ENCODE measurements at regions not wholly inside any gene's neighbourhood (a gene's known extent, or its start where the extent isn't known, plus 50 kb on each side); places are given as distances from the start of the nearest gene placed in this dataset.

DNA sequence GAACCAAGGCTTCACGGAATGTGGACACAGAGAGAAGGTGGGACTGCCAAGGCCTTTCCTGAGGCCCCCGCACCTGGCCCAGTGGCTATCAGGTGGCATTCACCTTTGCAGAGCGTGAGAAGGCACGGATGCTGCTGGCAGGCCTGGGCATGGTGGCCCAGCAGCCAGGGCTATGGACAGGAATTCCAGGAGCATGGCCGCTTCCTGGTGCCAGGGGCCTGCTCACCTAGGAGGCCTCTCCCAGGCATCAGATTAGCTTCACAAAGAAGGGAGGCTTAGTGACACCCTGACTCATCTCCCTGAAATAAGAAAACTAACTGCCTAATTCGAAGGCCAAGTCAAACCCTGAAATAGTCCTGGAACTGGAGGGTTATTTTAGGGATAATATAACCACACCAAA lies 155.8 kb downstream of the TEX29 start:
- DNase-seq (ENCODE audit: low read depth) = no peak

DNA sequence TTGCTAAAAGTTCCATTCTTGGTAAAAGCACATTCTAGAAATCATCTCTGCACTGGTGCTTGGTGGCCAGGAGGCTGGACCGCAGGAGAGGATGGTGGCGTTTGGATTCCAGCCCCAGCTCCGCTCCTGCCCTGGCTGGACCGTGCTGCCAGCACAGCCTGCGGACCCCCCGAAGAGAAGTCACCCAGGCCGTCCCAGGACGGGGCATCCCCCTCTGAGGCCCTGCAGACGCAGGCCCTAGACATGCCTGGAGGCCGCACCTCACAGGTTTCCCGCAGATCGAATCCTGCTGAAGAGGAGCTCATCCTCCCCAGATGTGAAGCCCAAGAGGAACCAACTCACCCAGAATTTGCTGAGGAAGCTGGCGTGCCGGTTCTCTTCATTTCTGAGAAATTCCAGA lies 159.0 kb downstream of the TEX29 start:
- DNase-seq (ENCODE audit: low read depth) = no peak

GRCh38 chr13:111480503-111480902 lies 160.1 kb downstream of the TEX29 start:
- no peak for DNase-seq (ENCODE audit: low read depth)

GRCh38 chr13:111480976-111481375 lies 160.5 kb downstream of the TEX29 start:
- no peak for DNase-seq (ENCODE audit: low read depth)

DNA sequence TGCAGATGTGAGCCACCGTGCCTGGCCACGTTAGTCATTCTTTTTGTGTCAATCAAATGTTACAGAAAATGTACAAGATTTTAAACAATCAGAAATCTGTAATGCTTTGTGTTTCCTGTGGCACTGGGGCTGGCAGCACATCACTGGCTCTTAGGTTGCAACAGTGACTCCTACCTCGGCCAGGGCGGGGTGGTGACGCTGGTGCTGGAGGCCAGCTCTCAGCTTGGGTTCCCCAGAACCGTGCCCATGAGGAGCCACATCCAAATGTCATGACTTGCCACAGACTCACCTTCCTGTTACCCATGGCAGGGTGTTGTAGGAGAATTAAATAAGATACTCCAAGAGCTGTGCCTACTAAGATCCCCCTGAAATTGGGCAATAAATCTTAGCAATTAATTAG lies 161.7 kb downstream of the TEX29 start:
- DNase-seq (ENCODE audit: low read depth) = no peak

GRCh38 chr13:111482806-111483620 lies 162.6 kb downstream of the TEX29 start:
- no peak for DNase-seq (ENCODE audit: low read depth)

DNA sequence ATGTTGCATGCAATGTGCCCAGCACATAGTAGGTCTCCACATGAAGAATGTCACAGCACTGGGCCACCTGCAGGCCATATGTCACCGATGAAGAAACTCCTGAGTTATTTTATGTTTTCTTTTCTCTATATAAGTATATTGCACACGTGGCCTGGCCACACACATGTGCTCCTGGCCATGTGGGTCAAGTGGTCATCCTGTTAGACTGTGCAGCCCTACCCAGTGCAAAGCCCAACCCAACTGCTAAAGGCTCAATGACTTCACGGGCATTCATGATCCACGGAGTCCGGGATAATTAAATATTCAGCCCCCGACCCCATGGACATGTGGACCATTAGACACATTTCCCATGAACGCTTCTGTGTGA lies 163.2 kb downstream of the TEX29 start:
- DNase-seq (ENCODE audit: low read depth) = no peak

DNA sequence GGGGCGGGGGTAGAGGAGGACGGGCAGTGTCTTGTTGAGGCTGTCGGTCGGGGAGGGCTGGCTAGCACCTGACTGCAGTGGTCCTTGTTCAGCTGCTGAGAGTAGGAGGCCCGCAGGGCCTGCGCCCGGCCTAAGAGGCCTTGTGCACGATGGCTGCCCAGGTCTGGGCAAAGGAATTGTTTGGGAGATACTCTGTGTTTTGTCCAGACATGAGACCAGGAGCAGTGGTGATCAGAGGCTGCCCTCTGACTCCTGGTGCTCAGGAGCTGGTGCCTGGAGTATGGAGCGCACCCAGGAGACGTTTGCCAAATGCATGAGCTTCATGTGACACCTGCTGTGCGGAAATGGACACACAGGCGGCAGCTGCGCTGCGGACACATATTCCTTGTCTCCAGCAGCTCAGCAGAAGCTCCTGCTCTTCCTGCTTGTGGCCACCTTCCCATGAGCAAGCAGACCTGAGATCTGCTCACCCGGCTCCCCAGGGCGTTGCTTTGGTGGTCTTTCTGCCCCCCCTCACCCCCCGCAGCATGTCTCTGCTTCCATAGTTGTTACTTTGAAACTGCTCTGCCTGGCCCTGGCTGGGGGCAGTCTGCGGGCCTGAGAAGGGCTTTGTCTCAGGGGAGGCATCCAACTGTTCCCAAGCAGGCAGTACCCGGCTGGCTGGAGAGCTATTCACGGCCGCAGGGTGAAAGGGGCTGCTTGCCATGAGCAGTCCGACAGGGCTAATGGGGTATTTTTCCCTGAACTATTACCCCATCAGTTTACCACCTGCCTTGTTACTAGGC lies 163.9 kb downstream of the TEX29 start:
- DNase-seq (ENCODE audit: low read depth) = no peak

GRCh38 chr13:111484959-111485358 lies 164.5 kb downstream of the TEX29 start:
- no peak for DNase-seq (ENCODE audit: low read depth)

DNA sequence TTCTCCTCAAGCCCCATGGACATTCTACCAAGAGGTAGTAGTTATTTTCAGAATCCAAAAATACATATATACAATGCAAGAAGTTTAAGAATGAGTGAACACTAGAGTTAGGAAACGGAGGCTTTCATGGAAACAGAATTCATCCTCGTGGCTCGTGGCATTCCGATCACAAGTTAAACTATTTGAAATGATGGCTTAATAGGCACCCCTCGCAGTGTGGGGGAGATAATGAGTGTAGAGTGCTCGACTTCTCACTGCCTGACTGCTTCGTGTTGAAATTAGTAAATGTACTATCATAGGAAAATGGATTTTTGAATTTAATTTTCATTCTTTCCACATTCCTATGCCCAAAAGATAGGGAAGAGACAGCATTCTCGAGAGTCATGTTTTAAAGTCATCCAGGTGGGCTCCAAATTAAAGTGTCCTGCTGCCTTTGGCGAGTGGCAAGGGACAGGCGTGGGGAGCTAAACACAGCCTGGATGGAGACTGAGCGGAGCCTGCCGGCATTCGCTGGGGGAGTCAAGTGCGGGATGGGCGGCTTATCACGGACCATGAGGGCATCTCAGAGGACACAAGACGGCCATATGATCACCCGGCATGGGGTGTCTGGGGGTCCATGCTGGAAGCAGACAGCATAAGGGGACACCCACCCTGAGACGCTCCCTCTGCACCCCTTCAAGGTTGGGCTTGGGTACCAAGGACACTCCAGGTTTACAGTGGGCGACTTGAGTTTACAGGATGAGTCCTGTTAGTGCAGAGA lies 165.2 kb downstream of the TEX29 start:
- no peak for DNase-seq (ENCODE audit: low read depth)

- no peak for DNase-seq (ENCODE audit: low read depth)
These were observed 165.9 kb downstream of the TEX29 start for GRCh38 chr13:111486331-111486730.

GRCh38 chr13:111486801-111487200 lies 166.4 kb downstream of the TEX29 start:
- DNase-seq (ENCODE audit: low read depth) = no peak

DNA sequence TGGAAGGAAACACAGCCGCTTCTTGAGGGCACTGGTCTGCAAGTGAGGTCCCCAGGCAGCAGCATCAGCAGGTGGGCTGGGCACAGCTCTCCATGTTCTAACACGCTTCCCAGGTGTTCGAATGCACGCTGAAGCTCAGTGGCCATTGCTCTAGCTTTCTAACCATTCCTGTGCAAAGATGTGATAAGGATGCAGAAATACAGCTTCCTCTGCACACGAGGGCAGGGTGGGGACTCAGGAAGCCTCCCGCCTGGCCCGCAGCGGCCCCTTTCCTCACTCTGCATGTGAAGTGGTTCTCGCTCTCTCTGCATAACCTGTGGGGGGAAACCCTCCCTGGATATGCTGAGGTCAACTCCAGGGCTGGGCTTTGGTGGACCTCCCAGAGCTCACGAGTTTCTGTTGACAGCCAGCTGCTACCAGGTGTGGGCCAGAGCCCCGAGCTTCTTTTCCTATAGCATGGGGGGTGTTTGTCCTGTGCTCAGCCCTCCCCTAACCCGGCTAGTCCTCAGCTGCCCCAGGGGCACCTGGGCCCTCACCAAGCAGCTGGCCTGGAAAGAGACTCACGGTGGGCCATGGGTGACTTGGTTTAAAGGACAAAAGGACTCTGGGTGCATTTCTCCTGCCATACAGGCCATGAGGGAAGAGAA lies 168.2 kb downstream of the TEX29 start:
- no peak for DNase-seq (ENCODE audit: low read depth)

- DNase-seq (ENCODE audit: low read depth) = no peak
These were observed 168.9 kb downstream of the TEX29 start for GRCh38 chr13:111489301-111489700.

GRCh38 chr13:111490611-111491010 lies 170.2 kb downstream of the TEX29 start:
- no peak for DNase-seq (ENCODE audit: low read depth)

- no peak for DNase-seq (ENCODE audit: low read depth)
These were observed 170.6 kb downstream of the TEX29 start for GRCh38 chr13:111491021-111491420.

DNA sequence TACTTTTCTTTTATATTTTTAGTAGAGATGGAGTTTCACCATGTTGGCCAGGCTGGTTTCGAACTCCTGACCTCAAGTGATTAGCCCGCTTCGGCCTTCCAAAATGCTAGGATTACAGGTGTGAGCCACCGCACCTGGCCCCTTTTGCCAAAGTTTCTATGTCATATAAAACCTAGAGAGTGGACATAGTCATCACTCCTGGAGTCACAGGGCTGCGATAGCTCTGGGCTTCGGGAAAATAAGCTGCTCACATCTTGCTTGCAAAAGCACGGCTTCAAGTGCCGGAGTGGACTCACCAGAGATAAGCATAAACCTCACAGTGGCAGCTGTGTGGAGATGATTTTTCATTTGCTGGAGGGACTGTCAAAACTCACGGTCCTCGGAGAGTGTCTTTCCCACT lies 171.2 kb downstream of the TEX29 start:
- no peak for DNase-seq (ENCODE audit: low read depth)

DNA sequence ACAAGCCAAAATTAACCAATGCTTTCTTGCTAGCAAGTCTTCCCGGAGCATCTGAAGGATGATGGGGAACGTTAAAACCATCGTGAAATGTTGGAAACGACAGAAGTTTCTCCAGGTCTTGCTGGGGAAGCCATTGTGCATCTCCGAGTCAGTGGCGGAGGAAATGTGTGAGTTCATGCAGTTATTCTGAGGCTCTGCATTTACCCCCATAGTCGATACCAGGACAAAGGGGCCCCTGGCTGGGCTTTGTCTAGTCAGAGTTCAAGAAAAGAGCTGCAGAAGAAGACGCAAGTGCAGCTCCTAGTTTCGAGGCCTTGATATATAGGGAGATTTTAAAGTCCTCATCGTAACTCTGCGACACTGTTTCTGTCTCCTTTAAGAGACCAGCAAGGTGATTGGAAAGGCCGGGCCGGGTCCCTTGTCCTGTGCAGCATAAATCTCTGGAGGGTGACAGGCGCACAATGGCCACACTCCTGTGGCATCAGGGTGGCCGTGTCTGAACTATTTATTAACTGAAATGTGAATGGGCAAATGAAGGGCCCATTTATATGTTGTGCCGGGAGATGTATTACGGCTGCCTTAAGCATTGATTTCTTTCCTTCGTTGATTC lies 172.0 kb downstream of the TEX29 start:
- no peak for DNase-seq (ENCODE audit: low read depth)

DNA sequence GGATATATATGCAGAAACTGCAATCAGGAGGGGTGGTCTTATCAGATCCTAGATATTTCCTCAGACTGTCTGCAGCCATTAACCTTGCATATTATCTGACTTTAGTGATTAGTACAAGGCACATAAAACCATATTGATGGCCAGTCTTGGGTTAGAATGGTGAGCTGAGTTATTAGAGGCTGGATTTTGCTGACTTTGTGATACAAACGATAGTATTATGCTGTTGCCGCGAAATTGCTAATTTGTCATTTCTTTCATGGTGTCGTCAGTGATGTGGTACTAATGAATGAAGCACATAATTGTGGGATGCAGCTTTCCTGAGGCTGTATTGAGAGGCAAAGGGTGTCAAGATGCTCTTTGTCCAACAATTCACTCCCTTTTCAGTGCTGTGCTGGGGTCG lies 172.5 kb downstream of the TEX29 start:
- no peak for DNase-seq (ENCODE audit: low read depth)

DNA sequence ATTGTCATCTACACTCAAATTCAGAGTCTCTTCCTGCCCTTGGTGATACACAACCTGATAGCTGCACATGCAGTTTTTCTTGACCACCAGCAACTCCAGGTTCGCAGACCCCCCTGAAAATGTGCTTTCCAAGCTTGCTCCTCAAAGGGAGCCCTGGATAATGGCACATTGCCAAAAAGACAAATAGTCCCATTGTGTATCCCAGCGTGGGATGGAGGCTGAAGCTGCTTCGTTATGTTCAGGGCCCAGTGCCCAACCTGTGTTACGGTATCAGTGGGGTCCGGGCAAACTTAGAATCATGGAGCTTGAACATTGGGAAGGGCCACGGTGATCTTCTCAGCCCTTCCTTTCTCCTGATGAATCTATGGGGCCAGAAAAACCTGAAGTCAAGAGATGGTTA lies 173.0 kb downstream of the TEX29 start:
- no peak for DNase-seq (ENCODE audit: low read depth)

- no peak for DNase-seq (ENCODE audit: low read depth)
These were observed 174.2 kb downstream of the TEX29 start for GRCh38 chr13:111494641-111495040.

Data from stimulated activated CD4-positive, alpha-beta T cell treated with anti-CD3 and anti-CD28 coated beads, Interleukin-2, amount 100 ng/mL, for 4 hours (primary cell).